GM21360 (cell line): ENCODE measurements at regions not wholly inside any gene's neighbourhood (a gene's known extent, or its start where the extent isn't known, plus 50 kb on each side); places are given as distances from the start of the nearest gene placed in this dataset.

ENCODE experiments used
- ATAC-seq: cut with Tn5 transposase; IDR thresholded peaks from one replicate; pipeline ENCODE4 v1.9.1; 2021; ENCODE audit warnings: mild to moderate bottlenecking, moderate library complexity; ENCODE audit not compliant: unreplicated experiment

GRCh38 chr2:16508490-16508851 lies 157.2 kb downstream of the CYRIA start:
- ATAC-seq = no peak

DNA sequence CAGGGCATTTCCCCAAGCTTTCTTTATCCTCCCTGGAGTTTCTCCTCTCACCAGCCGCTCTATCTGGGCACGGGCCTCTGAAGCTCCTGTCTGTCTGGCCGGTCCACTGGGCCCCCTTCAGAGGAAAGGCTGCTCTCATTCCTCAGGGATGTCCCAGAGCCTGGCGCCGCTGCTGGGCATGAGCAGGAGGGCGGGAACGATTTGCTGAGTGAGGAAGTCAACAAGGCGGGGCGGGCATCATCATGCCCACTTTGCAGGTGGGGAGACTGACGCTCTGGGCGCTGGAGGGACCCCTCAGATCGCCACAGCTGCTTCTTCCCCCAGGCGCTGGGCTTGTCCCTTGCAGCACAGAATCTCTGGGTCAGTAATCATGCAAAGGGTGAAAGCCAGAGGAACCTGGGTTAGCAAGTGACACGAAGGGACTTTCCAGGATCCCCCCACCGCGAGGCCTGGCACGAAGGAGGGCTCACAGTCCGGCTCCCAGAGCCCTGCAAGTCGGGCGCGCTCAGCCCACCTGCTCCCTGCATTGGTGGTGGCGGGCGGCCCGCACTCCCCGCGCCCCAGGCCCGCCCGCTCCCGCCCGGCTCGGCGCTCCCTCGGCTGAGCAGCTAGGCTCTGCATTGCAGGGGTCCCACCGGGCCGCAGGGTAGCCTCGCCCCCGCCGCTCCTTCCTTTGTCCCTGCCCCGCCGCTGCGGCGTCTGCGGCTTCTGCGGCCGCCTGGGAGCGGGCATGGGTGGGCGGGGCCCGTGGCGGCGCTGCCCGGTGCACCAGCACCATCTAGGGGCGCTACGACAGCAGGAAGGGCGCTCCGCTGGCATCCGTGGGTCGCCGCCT lies 157.8 kb downstream of the CYRIA start:
- no peak for ATAC-seq

GRCh38 chr2:16506366-16506765 lies 159.3 kb downstream of the CYRIA start:
- ATAC-seq = no peak

GRCh38 chr2:16496426-16497388 lies 168.9 kb downstream of the CYRIA start:
- ATAC-seq = no peak

DNA sequence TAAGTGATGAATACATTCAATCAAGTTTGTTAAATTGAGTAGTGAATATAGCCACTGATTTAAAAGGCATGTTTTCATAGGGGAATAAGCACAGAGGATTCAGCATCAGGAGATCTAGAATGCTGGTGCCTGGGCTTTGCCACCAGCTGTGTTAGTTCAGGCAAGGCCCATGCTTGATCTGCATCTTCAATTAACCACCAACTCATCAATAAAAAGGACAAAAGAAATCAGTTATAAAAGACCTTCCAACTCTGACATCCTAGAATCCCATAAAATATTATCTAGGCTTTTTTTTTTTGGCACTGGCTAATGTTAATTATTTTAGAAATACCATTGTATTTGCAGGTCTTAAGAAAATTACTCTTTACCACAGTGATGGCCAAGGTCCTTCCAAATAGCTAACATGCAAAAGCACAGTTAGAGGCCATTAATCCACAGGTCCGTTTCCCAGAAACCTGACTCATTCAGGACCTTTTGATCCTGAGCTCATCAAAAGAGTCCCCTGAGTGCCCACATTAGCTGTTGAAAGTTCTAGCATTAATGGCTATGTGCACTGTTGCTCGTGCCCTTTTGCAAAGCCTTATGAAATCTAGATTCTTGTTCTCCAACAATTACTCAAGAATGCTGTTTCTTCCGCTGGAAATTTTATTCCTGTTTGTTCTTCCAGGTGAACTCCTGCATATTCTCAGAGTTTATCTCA lies 170.0 kb downstream of the CYRIA start:
- ATAC-seq = no peak

DNA sequence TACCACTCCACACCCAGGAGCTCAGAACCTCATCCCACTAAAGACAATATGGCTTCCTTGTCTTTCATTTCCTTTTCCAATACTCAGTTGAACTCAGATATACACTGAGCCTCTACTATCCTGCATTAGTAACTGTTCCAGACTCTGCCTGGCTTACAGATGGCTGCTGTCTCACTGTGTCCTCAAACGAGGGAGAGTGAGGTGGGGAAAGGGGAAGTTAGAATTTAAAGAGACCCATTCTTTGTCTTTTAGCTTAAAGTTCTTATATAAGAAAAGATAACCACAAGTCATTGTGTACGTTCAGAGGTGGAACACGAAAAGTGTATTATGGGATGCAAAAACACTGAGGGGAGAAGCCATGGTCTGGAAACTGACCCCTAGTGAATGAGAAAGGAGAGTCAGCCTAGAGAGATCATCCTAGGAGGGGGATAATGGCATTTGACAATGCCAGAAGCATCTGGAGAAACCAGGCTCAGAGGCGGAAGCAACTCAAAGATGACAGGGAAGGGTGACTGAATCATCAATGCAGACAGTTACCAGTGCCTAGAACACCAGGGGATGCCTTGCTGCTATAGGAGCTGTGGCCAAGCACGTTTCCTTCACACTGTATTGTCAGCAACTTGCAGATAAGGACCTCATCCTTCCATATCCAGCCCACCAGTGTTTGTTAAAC lies 170.7 kb downstream of the CYRIA start:
- no peak for ATAC-seq

DNA sequence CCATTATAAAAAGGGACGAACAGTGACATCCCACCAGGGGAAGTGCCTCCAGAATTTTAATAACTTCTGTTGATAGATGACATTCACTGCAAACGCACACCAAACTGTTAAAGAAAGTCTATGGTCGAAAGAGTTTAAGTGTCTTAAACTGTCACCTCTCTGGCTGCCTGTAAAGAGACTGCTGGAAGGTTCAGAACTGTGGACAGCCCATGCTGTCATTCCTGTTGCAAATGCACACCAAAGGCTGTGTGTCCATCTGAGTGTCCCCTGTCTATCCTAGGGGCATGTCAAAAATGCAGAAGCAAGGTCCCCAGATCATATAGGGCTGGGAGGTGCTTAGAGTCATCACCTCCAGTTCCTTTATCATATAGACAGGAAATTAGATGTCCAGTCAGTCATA lies 171.8 kb downstream of the CYRIA start:
- no peak for ATAC-seq

GRCh38 chr2:16487686-16488085 lies 177.9 kb downstream of the CYRIA start:
- ATAC-seq = no peak

DNA sequence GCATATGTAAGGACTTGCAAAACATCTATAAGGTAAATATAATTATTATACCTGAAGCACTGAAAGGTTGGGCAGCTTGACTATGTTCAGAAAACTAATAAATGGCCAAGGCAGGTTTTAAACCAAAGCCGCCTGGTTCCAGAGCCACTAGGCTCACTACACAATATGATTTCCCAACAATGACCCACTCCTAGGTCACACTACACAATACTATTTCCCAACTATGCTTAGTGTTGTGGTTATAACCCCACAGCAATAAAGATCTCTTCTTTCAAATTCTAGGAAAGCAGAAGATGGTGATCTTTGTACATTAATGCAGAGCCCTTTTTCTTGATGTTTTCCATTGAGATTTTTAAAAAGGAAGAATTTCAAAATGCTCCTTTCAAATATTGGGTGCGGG lies 180.4 kb downstream of the CYRIA start:
- no peak for ATAC-seq

DNA sequence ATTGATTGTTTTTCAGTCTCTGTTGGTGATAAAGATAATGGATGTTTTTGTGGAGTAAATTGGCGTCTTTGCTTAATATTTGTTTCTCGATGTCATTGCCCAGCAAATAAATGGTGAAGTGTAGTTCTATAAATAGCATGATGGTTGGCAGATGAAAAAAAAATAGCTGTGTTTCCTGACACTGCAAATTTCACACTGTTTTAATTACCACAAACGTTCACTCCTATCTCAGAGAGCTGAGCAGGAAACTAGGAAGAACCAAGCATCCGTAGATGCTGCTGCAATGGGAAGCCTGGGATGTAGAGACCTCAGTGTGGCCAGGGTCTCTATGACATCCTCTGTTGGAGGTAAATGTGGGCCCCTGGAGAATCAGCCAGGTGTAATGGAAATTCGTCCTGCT lies 183.2 kb downstream of the CYRIA start:
- no peak for ATAC-seq

DNA sequence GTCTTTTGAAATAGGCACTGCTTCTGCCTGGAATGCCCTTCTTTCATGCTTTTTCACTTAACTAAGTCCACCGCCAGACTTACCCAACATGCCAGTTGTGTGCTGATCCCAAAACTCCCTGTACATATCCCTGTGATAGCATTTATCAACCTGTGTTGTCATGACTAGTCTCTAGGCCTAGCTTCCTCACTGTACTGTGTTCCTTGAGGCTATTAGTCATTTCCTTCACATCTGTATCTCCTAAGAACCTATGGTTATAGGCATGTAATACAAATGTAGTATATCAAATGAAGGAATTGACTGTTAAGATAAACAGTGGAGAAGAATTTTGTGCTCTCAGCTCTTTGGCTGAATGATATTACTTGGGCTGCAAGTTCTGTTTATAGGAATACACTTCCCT lies 184.3 kb downstream of the CYRIA start:
- no peak for ATAC-seq

GRCh38 chr2:16479721-16480120 lies 185.9 kb downstream of the CYRIA start:
- ATAC-seq = no peak

DNA sequence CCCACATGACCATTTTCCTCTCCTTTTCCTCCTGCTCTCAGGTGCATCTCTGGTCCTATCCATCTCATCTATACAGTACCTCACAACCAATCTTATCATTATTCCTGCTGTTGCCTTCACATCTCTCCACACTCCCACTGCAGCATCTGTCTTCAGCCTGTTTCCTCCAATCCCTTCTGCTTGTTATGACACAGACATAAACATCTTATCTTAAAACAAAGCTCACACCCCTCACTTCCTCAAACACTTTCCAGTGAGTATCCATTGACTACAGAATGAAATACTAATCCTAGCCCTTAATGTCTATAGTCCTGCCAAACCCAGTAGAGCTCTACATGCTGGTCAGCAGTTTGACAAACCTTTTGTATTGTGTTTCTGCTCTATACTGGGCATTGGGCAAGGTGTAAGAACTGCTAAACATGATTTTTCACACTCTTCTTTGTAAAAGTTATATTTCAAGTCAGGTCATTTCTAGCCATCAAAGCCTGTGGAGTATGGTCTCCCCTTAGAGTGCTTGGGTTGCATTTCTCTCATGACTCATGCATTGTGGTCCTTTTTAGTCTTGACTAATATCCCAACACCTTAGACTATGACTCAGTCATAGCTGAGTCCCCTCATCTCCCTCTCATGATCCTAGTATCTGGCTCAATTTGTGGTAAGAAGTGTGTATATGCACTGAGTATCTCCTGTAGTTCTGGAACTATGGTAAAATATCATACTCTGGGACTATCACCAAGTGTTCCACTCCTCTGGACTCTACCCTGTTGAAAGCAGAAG lies 187.0 kb downstream of the CYRIA start:
- no peak for ATAC-seq

GRCh38 chr2:16477648-16478047 lies 188.0 kb downstream of the CYRIA start:
- no peak for ATAC-seq

DNA sequence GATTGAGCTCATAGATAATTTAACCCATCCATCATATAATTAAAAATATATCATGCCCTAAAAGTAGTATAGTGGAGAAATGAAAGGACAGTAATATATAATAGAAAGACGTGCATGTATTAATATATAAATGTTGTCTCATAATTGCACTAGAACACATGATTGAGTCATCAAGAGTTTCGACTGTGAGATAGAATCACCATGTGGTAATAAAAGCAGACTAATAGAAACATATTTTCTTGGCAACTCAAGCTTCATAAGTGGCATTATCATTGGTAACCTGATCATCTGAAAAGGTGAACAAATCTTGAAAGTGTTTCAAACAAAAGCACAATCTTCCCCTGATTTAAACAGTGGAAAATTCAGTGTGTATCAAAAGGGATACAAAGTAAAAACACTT lies 188.8 kb downstream of the CYRIA start:
- no peak for ATAC-seq

GRCh38 chr2:16475986-16476567 lies 189.6 kb downstream of the CYRIA start:
- ATAC-seq = no peak

- ATAC-seq = no peak
Measured at GRCh38 chr2:16475586-16475985, 190.0 kb downstream of the CYRIA start.

- ATAC-seq = no peak
Measured at GRCh38 chr2:16473575-16473974, 192.1 kb downstream of the CYRIA start.

DNA sequence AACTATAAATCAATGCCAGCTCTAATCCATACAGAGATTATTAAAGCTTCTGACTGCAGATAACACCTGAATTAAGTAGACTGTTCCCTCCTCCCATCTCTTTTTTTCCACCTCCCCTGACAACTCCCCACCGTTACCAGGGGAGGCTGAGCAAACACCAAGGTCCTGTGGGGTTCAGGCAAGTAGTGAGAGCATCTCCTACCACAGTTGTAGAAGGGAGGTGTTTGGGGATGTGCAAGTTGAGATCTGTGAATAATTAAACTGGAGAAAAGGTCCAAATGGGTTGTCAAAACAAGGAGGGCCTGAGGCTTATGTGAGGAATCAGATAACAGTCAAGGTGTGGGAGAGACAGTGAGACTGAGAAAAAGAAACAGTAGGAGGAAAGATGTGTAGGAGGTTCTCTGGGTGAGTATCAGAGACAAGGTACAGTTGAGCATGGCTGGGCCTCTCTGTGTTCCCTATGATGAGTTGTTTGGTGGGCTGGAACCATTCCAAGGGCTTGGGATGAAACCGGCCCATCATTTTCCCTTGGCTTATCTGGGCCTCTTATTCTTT lies 194.6 kb downstream of the CYRIA start:
- ATAC-seq = no peak

DNA sequence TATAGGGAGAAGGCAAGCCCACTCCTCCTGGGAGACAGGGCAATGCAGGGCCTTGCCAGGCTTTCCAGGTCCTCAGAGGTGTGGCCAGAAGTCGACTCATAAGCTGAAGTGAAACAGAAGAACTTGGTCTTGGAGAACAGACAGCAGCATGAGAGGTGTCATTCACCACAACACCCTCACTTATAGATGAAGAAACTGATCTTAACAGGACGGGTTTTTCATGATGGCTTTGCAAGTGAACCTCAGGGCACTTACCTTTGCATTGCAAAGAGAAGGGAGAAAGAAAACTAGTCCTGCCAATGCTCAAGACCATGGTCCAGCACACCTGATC lies 198.8 kb downstream of the CYRIA start:
- ATAC-seq = no peak
